GM19035 (cell line): ENCODE measurements at regions not wholly inside any gene's neighbourhood (a gene's known extent, or its start where the extent isn't known, plus 50 kb on each side); places are given as distances from the start of the nearest gene placed in this dataset.
"Not testable (repeated sequence)": the region's sequence is repeated elsewhere in the genome, so short reads cannot be mapped to it uniquely, and the experiment has no call there.

Experiments used
- ATAC-seq: cut with Tn5 transposase; IDR thresholded peaks from one replicate; pipeline ENCODE4 v1.9.1; 2021; ENCODE audit not compliant: unreplicated experiment

- no peak for ATAC-seq
These were observed 529.5 kb downstream of the NTRK3 start for GRCh38 chr15:87727073-87727472.

- no peak for ATAC-seq
These were observed 532.2 kb downstream of the NTRK3 start for GRCh38 chr15:87724330-87724729.

- no peak for ATAC-seq
These were observed 533.4 kb downstream of the NTRK3 start for GRCh38 chr15:87722941-87723691.

- no peak for ATAC-seq
These were observed 536.3 kb downstream of the NTRK3 start for GRCh38 chr15:87720235-87720634.

- ATAC-seq = no peak
These were observed 540.1 kb downstream of the NTRK3 start for GRCh38 chr15:87716422-87716821.

- no peak for ATAC-seq
These were observed 541.3 kb downstream of the NTRK3 start for GRCh38 chr15:87715252-87715651.

- no peak for ATAC-seq
These were observed 543.1 kb downstream of the NTRK3 start for GRCh38 chr15:87713475-87713879.

GRCh38 chr15:87712211-87712610, 544.3 kb downstream of the NTRK3 start:
- ATAC-seq = no peak

GRCh38 chr15:87711026-87711425, 545.5 kb downstream of the NTRK3 start:
- no peak for ATAC-seq

- ATAC-seq = no peak
These were observed 546.1 kb downstream of the NTRK3 start for GRCh38 chr15:87710406-87710805.

- ATAC-seq = no peak
These were observed 548.9 kb downstream of the NTRK3 start for GRCh38 chr15:87707566-87708130.

- no peak for ATAC-seq
These were observed 549.5 kb downstream of the NTRK3 start for GRCh38 chr15:87707071-87707470.

- ATAC-seq = no peak
These were observed 550.5 kb downstream of the NTRK3 start for GRCh38 chr15:87706001-87706400.

- ATAC-seq = no peak
These were observed 552.3 kb downstream of the NTRK3 start for GRCh38 chr15:87704276-87704675.

- no peak for ATAC-seq
These were observed 553.0 kb downstream of the NTRK3 start for GRCh38 chr15:87703327-87704111.

- ATAC-seq = no peak
These were observed 554.3 kb downstream of the NTRK3 start for GRCh38 chr15:87702270-87702669.

- not testable (repeated sequence) for ATAC-seq
These were observed 558.1 kb downstream of the NTRK3 start for GRCh38 chr15:87698467-87698866.

GRCh38 chr15:87689716-87690115, 566.8 kb downstream of the NTRK3 start:
- no peak for ATAC-seq

GRCh38 chr15:87687523-87687870, 569.0 kb downstream of the NTRK3 start:
- ATAC-seq = no peak

GRCh38 chr15:87686841-87687522, 569.6 kb downstream of the NTRK3 start:
- no peak for ATAC-seq

GRCh38 chr15:87686339-87686738, 570.2 kb downstream of the NTRK3 start:
- no peak for ATAC-seq

GRCh38 chr15:87682527-87682926, 574.0 kb downstream of the NTRK3 start:
- ATAC-seq = no peak
